ENCODE measurements at regions not wholly inside any gene's neighbourhood (a gene's known extent, or its start where the extent isn't known, plus 50 kb on each side); places are given as distances from the start of the nearest gene placed in this dataset.

DNA sequence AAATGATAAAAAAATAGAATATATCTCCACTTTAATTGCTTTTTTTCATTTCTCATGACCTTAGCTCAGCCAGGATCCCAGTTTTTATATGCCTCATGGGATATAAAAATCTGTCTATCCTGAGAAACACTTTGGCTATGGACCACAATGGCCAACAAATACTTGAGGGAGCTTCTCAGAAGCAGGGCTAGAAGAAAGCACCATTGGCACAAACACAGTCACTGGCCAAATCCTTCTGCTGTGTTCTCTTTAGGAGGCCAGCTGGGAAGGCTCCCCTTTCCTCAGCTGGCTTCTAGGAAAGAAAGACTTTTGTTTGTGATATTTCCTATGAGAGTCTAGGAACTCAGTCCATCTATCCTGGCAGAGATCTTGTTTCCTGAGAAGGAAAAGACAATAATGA, 856.2 kb upstream of the GHITM start:
- TF ChIP-seq, protein P1, sequence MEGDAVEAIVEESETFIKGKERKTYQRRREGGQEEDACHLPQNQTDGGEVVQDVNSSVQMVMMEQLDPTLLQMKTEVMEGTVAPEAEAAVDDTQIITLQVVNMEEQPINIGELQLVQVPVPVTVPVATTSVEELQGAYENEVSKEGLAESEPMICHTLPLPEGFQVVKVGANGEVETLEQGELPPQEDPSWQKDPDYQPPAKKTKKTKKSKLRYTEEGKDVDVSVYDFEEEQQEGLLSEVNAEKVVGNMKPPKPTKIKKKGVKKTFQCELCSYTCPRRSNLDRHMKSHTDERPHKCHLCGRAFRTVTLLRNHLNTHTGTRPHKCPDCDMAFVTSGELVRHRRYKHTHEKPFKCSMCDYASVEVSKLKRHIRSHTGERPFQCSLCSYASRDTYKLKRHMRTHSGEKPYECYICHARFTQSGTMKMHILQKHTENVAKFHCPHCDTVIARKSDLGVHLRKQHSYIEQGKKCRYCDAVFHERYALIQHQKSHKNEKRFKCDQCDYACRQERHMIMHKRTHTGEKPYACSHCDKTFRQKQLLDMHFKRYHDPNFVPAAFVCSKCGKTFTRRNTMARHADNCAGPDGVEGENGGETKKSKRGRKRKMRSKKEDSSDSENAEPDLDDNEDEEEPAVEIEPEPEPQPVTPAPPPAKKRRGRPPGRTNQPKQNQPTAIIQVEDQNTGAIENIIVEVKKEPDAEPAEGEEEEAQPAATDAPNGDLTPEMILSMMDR (IDR thresholded peaks at IDR 0.05): no peak
- no peak for TF ChIP-seq POLR2A (IDR thresholded peaks at IDR 0.05)

Data from thyroid gland (tissue), 4 donors.